HUES48 (cell line): ENCODE measurements at regions not wholly inside any gene's neighbourhood (a gene's known extent, or its start where the extent isn't known, plus 50 kb on each side); places are given as distances from the start of the nearest gene placed in this dataset.

Experiments
- H3K27ac ChIP-seq: one replicate; pipeline ENCODE4 v1.7.0; 2013; ENCODE audit warnings: low read depth, low read length, inconsistent platforms
- H3K27me3 ChIP-seq: 2 replicates; pipeline ENCODE4 v1.6.1; 2013; ENCODE audit warnings: mild to moderate bottlenecking, low read length; ENCODE audit not compliant: control insufficient read depth, insufficient read depth
- H3K36me3 ChIP-seq: 2 replicates; pipeline ENCODE4 v1.6.1; 2013; ENCODE audit warnings: low read length; ENCODE audit not compliant: control insufficient read depth, insufficient read depth
- H3K4me1 ChIP-seq: 2 replicates; pipeline ENCODE4 v1.6.1; 2013; ENCODE audit warnings: mild to moderate bottlenecking, low read length; ENCODE audit not compliant: control insufficient read depth, insufficient read depth
- H3K4me3 ChIP-seq: 2 replicates; pipeline ENCODE4 v1.5.1; 2013; ENCODE audit warnings: mild to moderate bottlenecking, low read depth, low read length
- H3K9ac ChIP-seq: 2 replicates; pipeline ENCODE4 v1.6.1; 2013; ENCODE audit warnings: mild to moderate bottlenecking, low read depth, low read length, moderate library complexity
- H3K9me3 ChIP-seq: 2 replicates; pipeline ENCODE4 v1.6.1; 2013; ENCODE audit warnings: low read length; ENCODE audit not compliant: control insufficient read depth, insufficient read depth

DNA sequence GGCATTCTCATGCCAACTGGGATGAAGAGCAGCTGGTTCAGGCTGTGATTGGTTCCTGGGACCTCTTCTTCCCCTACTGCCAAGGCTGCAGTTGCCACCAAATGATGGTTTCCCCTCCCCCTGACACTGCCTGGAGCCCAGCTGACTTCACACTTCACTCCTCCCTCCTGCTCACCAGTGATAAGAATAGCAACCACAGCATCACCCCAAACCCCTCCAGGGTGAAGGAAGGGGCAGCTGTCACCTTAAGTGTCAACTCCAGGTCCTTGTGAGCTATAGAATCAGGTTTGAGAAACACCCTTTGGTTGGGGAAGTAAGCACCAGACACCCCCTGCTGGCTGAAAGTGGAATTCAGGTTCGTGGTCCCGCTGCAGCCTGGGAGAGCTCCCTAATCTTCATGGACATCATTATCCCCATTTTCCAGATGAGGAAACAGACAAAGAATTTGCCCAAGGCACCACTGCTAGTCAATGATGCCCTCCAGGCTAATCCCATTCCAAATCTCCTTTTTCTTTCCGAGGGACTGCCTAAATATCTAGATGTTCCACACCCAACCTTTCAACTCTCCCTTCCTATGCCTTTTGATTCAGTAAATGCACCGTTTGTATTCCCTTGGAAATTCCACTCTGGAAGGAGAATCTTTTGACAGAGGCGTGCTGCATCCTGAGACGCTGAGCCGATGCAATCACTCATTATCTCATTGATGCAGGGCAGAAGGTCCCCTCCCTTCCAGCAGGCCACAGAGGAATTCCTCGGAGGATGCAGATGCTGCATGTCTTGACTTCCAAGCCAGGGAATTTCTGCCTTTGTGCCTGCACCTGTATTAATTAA lies 50.6 kb upstream of the UQCRFS1 start:
- Histone ChIP-seq H3K27ac (no peak overlapping the region), H3K4me1 (0 out of 2 replicates have a peak, but pooled peaks cover 4% of the 10 kb centered on the region), H3K4me3 (no peak overlapping the region), H3K9ac (no peak overlapping the region), H3K36me3 (no peaks in the 10 kb centered on the region), H3K27me3 (no peaks in the 10 kb centered on the region), H3K9me3 (no peaks in the 10 kb centered on the region)

DNA sequence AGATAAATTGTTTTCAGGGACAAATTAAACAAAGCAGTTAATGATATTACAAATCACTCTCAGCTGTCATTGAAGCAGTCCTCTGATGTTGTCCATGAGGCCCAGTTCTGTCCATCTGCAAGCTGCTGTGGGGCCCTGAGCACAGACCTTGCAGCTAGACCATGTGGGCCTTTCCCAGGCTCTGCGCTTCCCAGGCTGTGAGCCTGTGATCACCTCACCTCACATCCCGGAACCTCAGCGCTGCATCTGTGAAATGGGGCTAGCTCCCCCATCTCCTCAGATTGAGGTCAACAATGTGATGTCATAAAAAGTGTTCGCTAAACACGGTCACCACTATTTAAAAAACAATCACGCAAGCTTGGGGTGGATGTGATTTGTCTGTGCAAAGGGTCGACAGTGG lies 51.9 kb upstream of the UQCRFS1 start:
- Histone ChIP-seq H3K9me3 (no peaks in the 10 kb centered on the region), H3K36me3 (no peaks in the 10 kb centered on the region), H3K27ac (no peak overlapping the region), H3K9ac (no peak overlapping the region), H3K4me3 (no peak overlapping the region), H3K27me3 (no peaks in the 10 kb centered on the region), H3K4me1 (peaks cover 13% of the 10 kb centered on the region; the same call in 1 of the 2 replicates)

DNA sequence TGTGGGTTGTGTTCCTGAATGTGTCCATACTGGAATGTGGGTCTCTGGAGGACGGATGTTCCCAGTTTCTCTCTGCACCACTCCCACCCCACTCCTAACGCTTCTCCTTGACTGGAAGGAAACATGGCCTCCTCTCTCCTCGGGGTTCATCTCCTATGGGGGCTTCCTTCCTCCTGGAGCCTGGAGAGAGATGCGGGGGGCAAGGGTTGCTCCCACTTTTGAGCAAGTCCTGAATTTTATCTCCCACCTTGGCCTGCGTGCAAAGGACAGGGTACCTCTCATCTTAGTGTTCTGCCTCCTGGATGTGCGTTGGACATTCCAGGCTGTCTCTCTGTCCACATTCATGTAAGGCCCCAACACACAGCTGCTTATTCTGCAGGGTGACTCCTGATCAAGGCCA lies 52.5 kb upstream of the UQCRFS1 start:
- H3K27me3 ChIP-seq, result no peaks in the 10 kb centered on the region
- H3K4me1 ChIP-seq, result peaks cover 13% of the 10 kb centered on the region; the same call in 1 of the 2 replicates
- no peak overlapping the region for H3K4me3 ChIP-seq
- H3K36me3 ChIP-seq, result no peaks in the 10 kb centered on the region
- no peak overlapping the region for H3K27ac ChIP-seq
- H3K9ac ChIP-seq, result no peak overlapping the region
- no peaks in the 10 kb centered on the region for H3K9me3 ChIP-seq

DNA sequence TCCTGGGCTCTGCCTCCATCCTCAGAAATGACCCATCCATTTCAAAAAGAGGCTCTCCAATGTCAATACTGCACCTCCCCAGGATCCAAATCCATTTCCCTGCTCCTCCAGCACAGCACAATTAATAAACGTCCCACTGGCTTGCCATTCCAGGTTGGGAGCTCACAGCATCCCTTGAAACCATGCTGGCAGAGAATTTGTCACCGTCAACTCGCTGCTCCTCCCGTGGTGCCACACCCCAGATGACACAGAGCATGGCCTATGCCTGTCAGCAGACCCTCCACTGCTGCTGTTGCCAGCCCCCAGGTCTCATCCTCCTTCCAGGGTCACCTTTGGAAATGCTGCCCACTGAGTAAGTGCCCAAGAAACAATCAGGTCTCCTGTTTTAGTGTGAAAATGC lies 53.0 kb upstream of the UQCRFS1 start:
- Histone ChIP-seq H3K27ac (no peak overlapping the region), H3K9ac (no peak overlapping the region), H3K4me3 (no peak overlapping the region), H3K4me1 (peaks cover 13% of the 10 kb centered on the region; the same call in 1 of the 2 replicates), H3K36me3 (no peaks in the 10 kb centered on the region), H3K9me3 (no peaks in the 10 kb centered on the region), H3K27me3 (no peaks in the 10 kb centered on the region)

DNA sequence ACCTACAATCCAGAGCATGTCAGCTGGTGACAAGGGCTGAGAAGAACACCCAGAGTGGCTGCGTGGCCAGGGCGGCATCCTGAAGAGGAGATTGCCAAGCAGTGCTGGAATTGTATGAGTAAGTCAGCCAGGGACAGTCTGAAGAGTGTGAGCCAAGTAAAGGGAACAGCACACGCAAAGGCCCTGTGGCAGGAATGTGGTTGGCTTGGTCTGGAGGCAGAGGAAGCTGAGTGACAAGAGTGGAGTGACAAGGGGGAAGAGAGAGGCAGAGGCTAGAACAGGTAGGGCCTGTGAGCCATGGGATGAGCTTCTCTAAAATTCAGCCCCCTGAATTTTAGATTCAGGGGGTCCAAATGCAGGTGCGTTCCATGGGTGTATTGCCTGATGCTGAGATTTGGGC lies 53.7 kb upstream of the UQCRFS1 start:
- Histone ChIP-seq H3K4me1 (peaks cover 13% of the 10 kb centered on the region; the same call in 1 of the 2 replicates), H3K36me3 (no peaks in the 10 kb centered on the region)

DNA sequence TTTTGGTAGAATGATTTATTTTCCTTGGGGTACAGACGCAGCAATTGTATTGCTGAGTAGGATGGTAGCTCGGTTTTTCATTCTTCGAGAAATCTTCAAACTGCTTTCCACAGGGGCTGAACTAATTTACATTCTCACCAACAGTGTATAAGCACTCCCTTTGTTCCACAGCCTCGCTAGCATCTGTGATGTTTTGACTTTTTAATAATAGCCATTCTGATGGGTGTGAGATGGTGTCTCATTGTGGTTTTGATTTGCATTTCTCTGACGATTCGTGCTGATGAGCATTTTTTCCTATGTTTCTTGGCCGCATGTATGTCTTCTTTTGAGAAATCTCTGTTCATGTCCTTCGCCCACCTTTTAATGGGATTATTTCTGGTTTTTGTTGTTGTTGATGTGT lies 54.8 kb upstream of the UQCRFS1 start:
- Histone ChIP-seq H3K36me3 (no peaks in the 10 kb centered on the region), H3K27ac (no peak overlapping the region), H3K27me3 (no peaks in the 10 kb centered on the region), H3K4me3 (no peak overlapping the region), H3K9me3 (no peaks in the 10 kb centered on the region; the same call in 1 of the 2 replicates), H3K4me1 (peaks cover 13% of the 10 kb centered on the region; the same call in 1 of the 2 replicates), H3K9ac (no peak overlapping the region)

More for the DNA sequence above, 53.7 kb upstream of the UQCRFS1 start:
- H3K9me3 ChIP-seq, result no peaks in the 10 kb centered on the region; the same call in 1 of the 2 replicates
- H3K27me3 ChIP-seq, result no peaks in the 10 kb centered on the region
- H3K9ac ChIP-seq, result no peak overlapping the region
- no peak overlapping the region for H3K27ac ChIP-seq
- no peak overlapping the region for H3K4me3 ChIP-seq

DNA sequence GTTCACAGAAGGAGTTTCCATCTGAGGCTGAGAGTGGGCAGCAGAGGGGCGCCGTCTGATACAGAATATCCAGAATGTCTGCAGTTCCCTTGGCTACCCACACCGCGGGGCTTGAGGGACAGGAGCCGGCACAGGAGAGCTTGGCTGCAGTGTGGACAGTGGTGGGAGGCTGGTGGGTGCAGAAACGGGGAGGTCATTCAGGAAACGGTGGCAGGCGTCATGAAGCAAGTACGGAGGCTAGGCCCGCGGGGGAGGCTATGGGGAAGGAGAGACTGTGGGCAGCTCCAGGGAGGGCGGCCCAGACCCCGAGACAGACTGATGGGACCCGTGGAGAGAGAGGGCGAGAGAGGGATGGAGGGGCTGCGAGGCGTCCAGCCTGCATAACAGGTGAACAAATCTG lies 55.2 kb upstream of the UQCRFS1 start:
- no peak overlapping the region for H3K9ac ChIP-seq
- no peaks in the 10 kb centered on the region for H3K36me3 ChIP-seq
- H3K9me3 ChIP-seq, result no peaks in the 10 kb centered on the region; the same call in 1 of the 2 replicates
- H3K27ac ChIP-seq, result no peak overlapping the region
- H3K27me3 ChIP-seq, result no peaks in the 10 kb centered on the region
- H3K4me1 ChIP-seq, result peaks cover 13% of the 10 kb centered on the region; the same call in 1 of the 2 replicates
- H3K4me3 ChIP-seq, result no peak overlapping the region

DNA sequence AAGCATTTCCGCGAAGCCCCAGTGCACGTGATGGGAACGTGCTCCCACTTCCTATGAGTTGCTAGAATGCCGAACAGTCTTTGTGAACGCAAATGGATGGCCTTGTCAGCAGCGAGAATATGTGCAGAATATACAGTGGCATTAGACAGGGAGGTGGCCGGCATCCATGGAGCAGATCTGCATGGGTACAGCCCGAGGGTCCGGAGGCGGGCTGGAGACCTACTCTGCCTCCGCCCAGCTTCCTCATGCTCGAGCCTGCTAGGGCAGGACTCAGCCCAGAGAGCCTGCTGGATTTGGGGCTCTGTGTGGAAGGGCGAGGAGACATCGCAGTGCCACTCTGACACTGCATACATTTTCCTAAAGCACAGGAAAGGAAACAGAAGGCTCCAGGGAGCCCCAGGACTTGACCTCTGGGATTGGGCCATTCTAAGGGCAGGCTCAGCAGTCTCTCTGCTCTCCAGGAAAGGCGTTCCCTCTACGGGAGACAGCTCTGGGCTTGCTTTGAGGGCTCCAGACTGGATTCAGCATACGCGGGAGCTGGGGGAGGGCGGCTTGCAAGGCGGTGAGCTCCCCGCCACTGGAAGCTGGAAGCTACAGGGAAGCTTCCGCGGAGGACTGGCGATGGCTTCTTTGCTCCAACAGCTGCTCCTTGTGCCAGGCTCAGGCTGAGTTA lies 55.9 kb upstream of the UQCRFS1 start:
- Histone ChIP-seq H3K9ac (no peak overlapping the region), H3K9me3 (no peaks in the 10 kb centered on the region; the same call in 1 of the 2 replicates), H3K27me3 (no peaks in the 10 kb centered on the region), H3K4me1 (peaks cover 13% of the 10 kb centered on the region; the same call in 1 of the 2 replicates), H3K4me3 (no peak overlapping the region), H3K36me3 (no peaks in the 10 kb centered on the region), H3K27ac (no peak overlapping the region)

DNA sequence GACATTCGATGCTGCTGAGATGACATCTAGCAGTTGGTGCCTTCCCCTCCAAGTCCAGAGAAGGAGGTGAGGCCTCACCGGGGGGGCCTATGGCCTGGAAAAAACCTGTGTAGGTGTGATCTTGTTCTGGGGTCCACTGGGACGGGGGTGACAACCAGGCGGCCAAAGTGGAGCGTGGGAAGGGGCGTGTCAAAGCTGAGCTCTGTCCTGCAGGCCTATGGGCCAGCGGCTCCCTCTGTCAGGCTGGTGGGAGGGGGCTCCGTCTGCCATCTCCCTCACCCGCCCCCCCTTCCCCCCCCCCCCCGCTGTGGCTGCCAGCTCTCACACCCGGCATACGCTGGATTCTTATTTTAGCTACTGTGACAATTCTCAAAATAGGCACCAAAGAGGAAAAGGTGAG lies 56.7 kb upstream of the UQCRFS1 start:
- Histone ChIP-seq H3K4me1 (peaks cover 13% of the 10 kb centered on the region; the same call in 1 of the 2 replicates), H3K9ac (no peak overlapping the region), H3K27ac (no peak overlapping the region), H3K4me3 (no peak overlapping the region), H3K36me3 (no peaks in the 10 kb centered on the region), H3K27me3 (no peaks in the 10 kb centered on the region), H3K9me3 (no peaks in the 10 kb centered on the region; the same call in 1 of the 2 replicates)

DNA sequence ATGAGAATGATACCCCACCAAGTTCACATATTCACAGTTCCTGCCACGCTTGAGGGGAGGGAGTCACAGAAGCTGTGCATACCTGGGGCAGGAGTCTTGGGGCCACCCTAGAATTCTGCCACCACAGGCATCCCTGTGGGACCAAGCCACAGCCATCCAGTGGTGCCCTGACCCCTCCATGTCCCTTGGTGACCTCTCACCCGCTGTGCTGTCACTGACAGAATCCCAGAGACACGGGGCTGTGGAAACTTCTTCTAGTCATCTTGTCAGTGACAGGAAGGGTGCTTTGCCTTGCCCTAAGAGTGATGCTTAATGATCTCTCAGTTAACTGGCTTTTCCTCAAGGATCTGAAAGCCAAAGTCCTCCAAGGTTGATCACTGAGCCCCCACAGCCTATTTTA lies 58.4 kb upstream of the UQCRFS1 start:
- H3K4me1 ChIP-seq, result peaks cover 13% of the 10 kb centered on the region; the same call in 1 of the 2 replicates
- no peak overlapping the region for H3K27ac ChIP-seq
- no peaks in the 10 kb centered on the region; the same call in 1 of the 2 replicates for H3K9me3 ChIP-seq
- H3K9ac ChIP-seq, result no peak overlapping the region
- no peaks in the 10 kb centered on the region for H3K36me3 ChIP-seq
- H3K27me3 ChIP-seq, result no peaks in the 10 kb centered on the region
- H3K4me3 ChIP-seq, result no peak overlapping the region

DNA sequence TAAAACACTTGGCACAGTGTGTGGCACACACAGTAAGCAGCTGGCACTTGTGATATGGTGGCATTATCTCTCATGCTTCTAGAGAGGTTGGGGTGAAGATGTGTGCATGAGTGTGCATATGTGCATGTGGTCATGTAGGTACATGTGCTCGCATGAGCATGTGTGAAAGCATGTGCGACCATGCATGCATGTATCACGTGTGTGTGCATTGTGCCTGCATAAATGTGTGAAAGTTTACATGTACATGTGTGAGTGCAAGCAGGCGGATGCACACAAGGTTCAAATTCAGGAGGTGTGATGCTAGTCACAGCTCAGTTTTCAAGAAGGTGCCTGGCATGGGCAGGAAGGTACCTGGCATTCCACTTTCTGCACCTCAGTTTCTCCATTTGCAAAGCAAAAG lies 59.0 kb upstream of the UQCRFS1 start:
- Histone ChIP-seq H3K36me3 (no peaks in the 10 kb centered on the region), H3K4me3 (no peak overlapping the region), H3K9ac (no peak overlapping the region), H3K4me1 (peaks cover 13% of the 10 kb centered on the region; the same call in 1 of the 2 replicates), H3K9me3 (no peaks in the 10 kb centered on the region; the same call in 1 of the 2 replicates), H3K27me3 (no peaks in the 10 kb centered on the region), H3K27ac (no peak overlapping the region)
